ENCODE measurements at regions not wholly inside any gene's neighbourhood (a gene's known extent, or its start where the extent isn't known, plus 50 kb on each side); places are given as distances from the start of the nearest gene placed in this dataset.

GRCh38 chr4:179195887-179196286 lies 1753.7 kb upstream of the AGA start:
- H2AFZ ChIP-seq (ENCODE audit: low read length), result no peak overlapping the region

DNA sequence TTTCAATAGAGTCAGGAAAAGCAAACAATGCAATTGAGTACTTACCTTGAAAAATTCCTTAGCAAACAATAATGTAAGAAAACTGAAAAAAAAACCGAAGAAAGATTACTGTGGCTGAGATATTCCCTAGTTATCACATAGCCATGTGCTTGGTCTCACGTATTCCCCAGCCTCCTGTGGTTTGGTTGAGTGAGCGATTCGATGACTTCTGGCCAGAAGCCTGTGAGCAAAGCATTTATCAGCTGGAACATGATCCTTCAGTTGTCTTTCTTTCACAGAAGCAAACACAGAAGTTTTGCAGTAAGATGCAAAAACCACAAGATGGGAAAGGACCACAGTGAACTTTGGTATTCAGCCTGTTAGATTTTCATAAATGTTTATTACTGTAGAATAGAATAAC lies 1754.3 kb upstream of the AGA start:
- TF ChIP-seq EZH2phosphoT487 (IDR thresholded peaks at IDR 0.05; ENCODE audit: low read length) (no peak), CTCF (IDR thresholded peaks at IDR 0.05; ENCODE audit: low read length) (no peak), EZH2 (optimal IDR thresholded peaks at IDR 0.05; ENCODE audit: low read depth, low read length) (no peak)
- no peak overlapping the region for H3K4me3 ChIP-seq (ENCODE audit: low read length)
- H3K9ac ChIP-seq (ENCODE audit: low read length), result no peak overlapping the region
- H3K79me2 ChIP-seq (ENCODE audit: low read length), result no peaks in the 10 kb centered on the region
- H3K9me2 ChIP-seq (replicated peaks; ENCODE audit: insufficient read depth, low read length), result no peaks in the 10 kb centered on the region
- H3K27ac ChIP-seq (ENCODE audit: low read length), result no peak overlapping the region
- no peak overlapping the region for H2AFZ ChIP-seq (ENCODE audit: low read length)
- H4K20me1 ChIP-seq (ENCODE audit: insufficient read depth, low read length), result no peaks in the 10 kb centered on the region
- no peaks in the 10 kb centered on the region for H3F3A ChIP-seq (ENCODE audit: insufficient read depth, low read length)
- H3K27me3 ChIP-seq (replicated peaks; ENCODE audit: insufficient read depth, low read length), result no peaks in the 10 kb centered on the region
- H3K4me1 ChIP-seq (ENCODE audit: low read length), result no peaks in the 10 kb centered on the region
- H3K4me2 ChIP-seq (ENCODE audit: low read depth, low read length), result no peak overlapping the region
- no peaks in the 10 kb centered on the region for H3K36me3 ChIP-seq (replicated peaks; ENCODE audit: insufficient read depth, low read length)
- no peak for DNase-seq
- H3K9me3 ChIP-seq (replicated peaks; ENCODE audit: insufficient read depth, low read length), result no peaks in the 10 kb centered on the region

More at GRCh38 chr4:179195887-179196286, 1753.7 kb upstream of the AGA start:
- no peak overlapping the region for H3K27ac ChIP-seq (ENCODE audit: low read length)
- no peaks in the 10 kb centered on the region for H3K79me2 ChIP-seq (ENCODE audit: low read length)
- no peak for DNase-seq
- no peak overlapping the region for H3K9ac ChIP-seq (ENCODE audit: low read length)
- H3K4me2 ChIP-seq (ENCODE audit: low read depth, low read length), result no peak overlapping the region
- no peak for TF ChIP-seq EZH2phosphoT487 (IDR thresholded peaks at IDR 0.05; ENCODE audit: low read length)
- TF ChIP-seq EZH2 (optimal IDR thresholded peaks at IDR 0.05; ENCODE audit: low read depth, low read length), result no peak
- no peak overlapping the region for H3K4me3 ChIP-seq (ENCODE audit: low read length)
- H3K9me3 ChIP-seq (replicated peaks; ENCODE audit: insufficient read depth, low read length), result no peaks in the 10 kb centered on the region
- no peaks in the 10 kb centered on the region for H3K4me1 ChIP-seq (ENCODE audit: low read length)
- no peaks in the 10 kb centered on the region for H4K20me1 ChIP-seq (ENCODE audit: insufficient read depth, low read length)
- no peaks in the 10 kb centered on the region for H3K9me2 ChIP-seq (replicated peaks; ENCODE audit: insufficient read depth, low read length)
- H3K27me3 ChIP-seq (replicated peaks; ENCODE audit: insufficient read depth, low read length), result no peaks in the 10 kb centered on the region
- H3F3A ChIP-seq (ENCODE audit: insufficient read depth, low read length), result no peaks in the 10 kb centered on the region
- no peaks in the 10 kb centered on the region for H3K36me3 ChIP-seq (replicated peaks; ENCODE audit: insufficient read depth, low read length)

DNA sequence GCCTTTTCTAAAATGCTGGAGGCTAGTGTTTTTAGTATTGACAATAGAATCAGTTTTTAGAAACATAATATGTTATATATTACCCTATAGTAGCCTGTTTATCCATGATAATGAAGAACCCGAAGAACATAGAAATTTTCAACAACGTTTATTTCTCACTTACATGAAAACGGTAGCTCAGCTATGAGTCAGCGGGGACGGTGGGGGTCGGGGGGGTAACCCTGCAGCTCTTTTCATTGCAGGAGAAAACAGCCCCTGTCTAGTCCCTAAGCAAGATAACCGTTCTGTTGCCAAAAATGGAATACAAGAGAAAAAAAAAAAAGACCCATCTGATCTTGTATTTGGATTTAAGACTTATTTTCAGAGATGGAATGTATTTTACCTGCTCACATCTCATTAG lies 1758.4 kb upstream of the AGA start:
- Histone ChIP-seq H3K27ac (ENCODE audit: low read length) (no peak overlapping the region), H3K4me2 (ENCODE audit: low read depth, low read length) (no peak overlapping the region), H3K36me3 (replicated peaks; ENCODE audit: insufficient read depth, low read length) (no peaks in the 10 kb centered on the region), H4K20me1 (ENCODE audit: insufficient read depth, low read length) (no peaks in the 10 kb centered on the region), H3F3A (ENCODE audit: insufficient read depth, low read length) (no peaks in the 10 kb centered on the region), H3K4me1 (ENCODE audit: low read length) (no peaks in the 10 kb centered on the region), H3K9me2 (replicated peaks; ENCODE audit: insufficient read depth, low read length) (no peaks in the 10 kb centered on the region), H3K9me3 (replicated peaks; ENCODE audit: insufficient read depth, low read length) (no peaks in the 10 kb centered on the region), H3K79me2 (ENCODE audit: low read length) (no peaks in the 10 kb centered on the region), H3K4me3 (ENCODE audit: low read length) (no peak overlapping the region), H2AFZ (ENCODE audit: low read length) (no peak overlapping the region), H3K9ac (ENCODE audit: low read length) (no peak overlapping the region), H3K27me3 (replicated peaks; ENCODE audit: insufficient read depth, low read length) (no peaks in the 10 kb centered on the region)
- TF ChIP-seq CTCF (IDR thresholded peaks at IDR 0.05; ENCODE audit: low read length) (no peak), EZH2 (optimal IDR thresholded peaks at IDR 0.05; ENCODE audit: low read depth, low read length) (no peak), EZH2phosphoT487 (IDR thresholded peaks at IDR 0.05; ENCODE audit: low read length) (no peak)
- no peak for DNase-seq

GRCh38 chr4:179225594-179225993 lies 1783.4 kb upstream of the AGA start:
- no peaks in the 10 kb centered on the region for H3K4me1 ChIP-seq (ENCODE audit: low read length)
- no peaks in the 10 kb centered on the region for H3K36me3 ChIP-seq (replicated peaks; ENCODE audit: insufficient read depth, low read length)
- H3K27me3 ChIP-seq (replicated peaks; ENCODE audit: insufficient read depth, low read length), result no peaks in the 10 kb centered on the region
- TF ChIP-seq EZH2phosphoT487 (IDR thresholded peaks at IDR 0.05; ENCODE audit: low read length) (no peak), EZH2 (optimal IDR thresholded peaks at IDR 0.05; ENCODE audit: low read depth, low read length) (no peak), CTCF (IDR thresholded peaks at IDR 0.05; ENCODE audit: low read length) (no peak)
- H3F3A ChIP-seq (ENCODE audit: insufficient read depth, low read length), result no peaks in the 10 kb centered on the region
- DNase-seq, result no peak
- H3K9me2 ChIP-seq (replicated peaks; ENCODE audit: insufficient read depth, low read length), result no peaks in the 10 kb centered on the region
- no peak overlapping the region for H3K4me3 ChIP-seq (ENCODE audit: low read length)
- H4K20me1 ChIP-seq (ENCODE audit: insufficient read depth, low read length), result no peaks in the 10 kb centered on the region
- H3K4me2 ChIP-seq (ENCODE audit: low read depth, low read length), result no peak overlapping the region
- H3K79me2 ChIP-seq (ENCODE audit: low read length), result no peaks in the 10 kb centered on the region
- no peaks in the 10 kb centered on the region for H3K9me3 ChIP-seq (replicated peaks; ENCODE audit: insufficient read depth, low read length)
- no peak overlapping the region for H3K9ac ChIP-seq (ENCODE audit: low read length)
- H2AFZ ChIP-seq (ENCODE audit: low read length), result no peak overlapping the region
- no peak overlapping the region for H3K27ac ChIP-seq (ENCODE audit: low read length)

Data from MM.1S (cell line).